Osteocyte (in vitro differentiated cells): ENCODE measurements at regions not wholly inside any gene's neighbourhood (a gene's known extent, or its start where the extent isn't known, plus 50 kb on each side); places are given as distances from the start of the nearest gene placed in this dataset.

Experiments used
- DNase-seq: peaks from one replicate; pipeline ENCODE4 v3.0.0; 2021; ENCODE audit warnings: mixed read lengths; ENCODE audit not compliant: unreplicated experiment; ENCODE audit errors: extremely low spot score
- H3K27ac Mint-ChIP-seq: one replicate; pipeline ENCODE4 v1.8.0; 2021; ENCODE audit warnings: mild to moderate bottlenecking, mixed read lengths; ENCODE audit not compliant: unreplicated experiment
- H3K27me3 Mint-ChIP-seq: one replicate; pipeline ENCODE4 v1.8.0; 2021; ENCODE audit warnings: mixed read lengths; ENCODE audit not compliant: unreplicated experiment
- H3K36me3 Mint-ChIP-seq: one replicate; pipeline ENCODE4 v1.8.0; 2021; ENCODE audit warnings: mixed read lengths; ENCODE audit not compliant: unreplicated experiment
- H3K4me1 Mint-ChIP-seq: one replicate; pipeline ENCODE4 v1.8.0; 2021; ENCODE audit warnings: mixed read lengths; ENCODE audit not compliant: unreplicated experiment
- H3K4me3 Mint-ChIP-seq: one replicate; pipeline ENCODE4 v1.8.0; 2021; ENCODE audit warnings: mild to moderate bottlenecking, moderate library complexity, mixed read lengths; ENCODE audit not compliant: unreplicated experiment
- H3K9me3 Mint-ChIP-seq: one replicate; pipeline ENCODE4 v1.8.0; 2021; ENCODE audit warnings: mixed read lengths; ENCODE audit not compliant: unreplicated experiment
- CTCF ChIP-seq: fragments of 200-600 bp; sonication (generic); IDR thresholded peaks from 2 replicates; pipeline ENCODE4 v1.5.0; 2021; ENCODE audit warnings: antibody characterized with exemption, mild to moderate bottlenecking, moderate library complexity

GRCh38 chr9:28396058-28396457 lies 822.8 kb upstream of the C9orf72 start:
- no peak for DNase-seq
- Mint-ChIP-seq H3K36me3 (no peaks in the 10 kb centered on the region), H3K27ac (no peak overlapping the region), H3K9me3 (no peaks in the 10 kb centered on the region), H3K27me3 (no peaks in the 10 kb centered on the region), H3K4me1 (no peaks in the 10 kb centered on the region), H3K4me3 (no peak overlapping the region)
- no peak for TF ChIP-seq CTCF

DNA sequence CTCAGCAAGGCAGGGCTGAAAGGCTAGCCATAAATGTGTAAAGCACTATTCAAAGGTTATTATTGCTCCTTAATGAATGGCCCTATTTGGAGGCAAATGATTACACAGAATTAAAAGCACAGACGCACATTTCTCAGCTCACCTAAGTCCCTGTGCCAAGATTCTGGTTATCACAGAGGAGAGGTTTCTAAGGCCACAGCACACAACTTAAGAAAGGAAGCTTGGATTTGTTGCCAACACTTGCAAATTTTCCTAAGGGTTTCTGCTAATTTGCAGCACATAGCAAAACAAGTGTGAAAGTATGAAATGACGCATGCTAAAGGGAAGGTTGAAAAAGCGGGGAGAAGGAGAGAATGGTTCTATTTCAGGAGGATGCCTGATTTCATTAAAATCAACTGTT lies 834.1 kb upstream of the C9orf72 start:
- DNase-seq: no peak
- H3K27ac Mint-ChIP-seq: no peak overlapping the region
- no peaks in the 10 kb centered on the region for H3K27me3 Mint-ChIP-seq
- H3K4me1 Mint-ChIP-seq: no peaks in the 10 kb centered on the region
- no peaks in the 10 kb centered on the region for H3K9me3 Mint-ChIP-seq
- no peaks in the 10 kb centered on the region for H3K36me3 Mint-ChIP-seq
- no peak overlapping the region for H3K4me3 Mint-ChIP-seq
- TF ChIP-seq CTCF: no peak

DNA sequence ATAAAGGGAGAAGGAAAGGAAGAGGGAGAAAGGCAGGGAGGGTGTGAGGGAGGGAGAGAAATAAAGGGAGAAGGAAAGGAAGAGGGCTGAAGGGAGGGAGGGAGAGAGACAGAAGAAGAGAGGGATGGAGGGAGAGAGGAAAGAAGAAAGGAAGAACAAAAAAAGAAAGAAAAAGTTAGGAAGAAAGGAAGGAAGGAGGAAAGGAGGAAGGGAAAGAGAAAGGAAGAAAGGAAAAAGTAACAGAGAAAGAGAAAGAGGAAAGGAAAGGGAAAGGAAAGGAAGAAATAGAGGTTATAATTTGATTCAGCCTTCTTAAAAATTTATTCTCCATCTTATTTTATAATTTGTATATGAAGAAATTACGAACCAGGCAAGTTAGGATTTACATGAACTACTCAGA lies 836.6 kb upstream of the C9orf72 start:
- no peak overlapping the region for H3K4me3 Mint-ChIP-seq
- H3K27ac Mint-ChIP-seq: no peak overlapping the region
- DNase-seq: no peak
- no peaks in the 10 kb centered on the region for H3K36me3 Mint-ChIP-seq
- H3K4me1 Mint-ChIP-seq: no peaks in the 10 kb centered on the region
- H3K27me3 Mint-ChIP-seq: no peaks in the 10 kb centered on the region
- no peak for TF ChIP-seq CTCF
- no peaks in the 10 kb centered on the region for H3K9me3 Mint-ChIP-seq

DNA sequence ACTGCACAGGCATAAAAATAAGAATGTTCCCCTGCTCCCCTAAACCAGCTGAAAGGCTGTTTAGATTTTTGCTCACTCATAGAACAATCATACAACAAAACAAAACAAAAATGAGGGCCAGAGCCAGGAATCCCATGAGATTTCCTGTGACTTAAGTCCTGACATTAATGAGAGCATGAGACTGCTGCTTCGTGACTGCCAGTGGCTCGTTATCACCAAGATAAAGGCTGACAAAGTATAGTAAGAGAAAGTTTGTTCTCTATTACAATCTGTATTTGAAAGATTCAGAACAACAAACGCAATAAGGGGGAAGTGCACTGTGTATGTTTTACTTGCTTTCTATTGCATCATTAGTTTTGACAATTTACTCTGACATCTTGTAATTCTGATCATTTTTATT lies 837.1 kb upstream of the C9orf72 start:
- TF ChIP-seq CTCF: no peak
- Mint-ChIP-seq H3K36me3 (no peaks in the 10 kb centered on the region), H3K9me3 (no peaks in the 10 kb centered on the region), H3K4me1 (no peaks in the 10 kb centered on the region), H3K4me3 (no peak overlapping the region), H3K27me3 (no peaks in the 10 kb centered on the region), H3K27ac (no peak overlapping the region)
- no peak for DNase-seq

DNA sequence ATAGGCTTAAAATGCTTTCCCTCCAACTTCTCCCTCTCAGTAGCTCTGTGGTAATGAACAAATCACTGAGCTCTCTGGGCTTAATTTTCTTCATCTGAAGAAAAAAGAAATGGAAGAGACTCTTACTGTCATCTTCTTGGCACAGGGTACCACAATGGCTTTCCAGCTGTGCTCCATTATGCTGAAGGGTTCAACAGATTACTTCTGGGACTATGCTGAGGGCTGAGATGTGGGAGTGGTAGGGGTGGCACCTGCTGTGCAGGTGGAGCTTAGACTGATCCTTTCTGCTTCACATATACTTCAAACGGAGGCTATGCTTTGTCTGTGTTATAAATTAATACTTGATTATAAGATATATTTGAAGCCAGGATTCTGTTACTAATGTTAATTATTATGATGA lies 840.2 kb upstream of the C9orf72 start:
- H3K4me1 Mint-ChIP-seq: no peaks in the 10 kb centered on the region
- DNase-seq: no peak
- no peaks in the 10 kb centered on the region for H3K36me3 Mint-ChIP-seq
- no peak overlapping the region for H3K4me3 Mint-ChIP-seq
- no peak for TF ChIP-seq CTCF
- no peaks in the 10 kb centered on the region for H3K9me3 Mint-ChIP-seq
- no peaks in the 10 kb centered on the region for H3K27me3 Mint-ChIP-seq
- H3K27ac Mint-ChIP-seq: no peak overlapping the region
